Naive B cell (primary cell): ENCODE measurements at regions not wholly inside any gene's neighbourhood (a gene's known extent, or its start where the extent isn't known, plus 50 kb on each side); places are given as distances from the start of the nearest gene placed in this dataset.
"Not testable (repeated sequence)": the region's sequence is repeated elsewhere in the genome, so short reads cannot be mapped to it uniquely, and the experiment has no call there.

Experiments
- ATAC-seq, 2 donors: fragments of 150-1000 bp; cut with Tn5 transposase; 2 replicates each; pipeline ENCODE4 v1.10.0; 2021; ENCODE audit warnings: low read depth in 2 of 2, mild to moderate bottlenecking in 2 of 2, moderate library complexity in 2 of 2
- DNase-seq: peaks from one replicate; pipeline ENCODE4 v3.0.0; 2022
- H3K27ac Mint-ChIP-seq, 6 donors: one replicate each; pipeline ENCODE4 v1.8.0; 2020 to 2022; ENCODE audit warnings: mild to moderate bottlenecking in 6 of 6, mixed read lengths in 6 of 6, moderate library complexity in 5 of 6, inconsistent platforms in 2 of 6
- H3K27me3 Mint-ChIP-seq, 3 donors: one replicate each; pipeline ENCODE4 v1.8.0; 2021 to 2022; ENCODE audit warnings: mixed read lengths in 3 of 3, mild to moderate bottlenecking in 1 of 3
- H3K36me3 Mint-ChIP-seq, 2 donors: one replicate each; pipeline ENCODE4 v1.8.0; 2020 to 2022; ENCODE audit warnings: mixed read lengths in 2 of 2, inconsistent platforms in 1 of 2, mild to moderate bottlenecking in 1 of 2
- H3K4me1 Mint-ChIP-seq, 3 donors: one replicate each; pipeline ENCODE4 v1.8.0; 2020 to 2022; ENCODE audit warnings: mixed read lengths in 3 of 3, inconsistent platforms in 1 of 3, mild to moderate bottlenecking in 1 of 3, moderate library complexity in 1 of 3
- H3K4me3 Mint-ChIP-seq, 8 donors: one replicate each; pipeline ENCODE4 v1.8.0; 2020 to 2022; ENCODE audit warnings: mild to moderate bottlenecking in 8 of 8, mixed read lengths in 8 of 8, moderate library complexity in 8 of 8, inconsistent platforms in 2 of 8
- H3K9me3 Mint-ChIP-seq, 7 donors: one replicate each; pipeline ENCODE4 v1.8.0; 2020 to 2022; ENCODE audit warnings: mixed read lengths in 7 of 7, mild to moderate bottlenecking in 5 of 7, inconsistent platforms in 2 of 7, moderate library complexity in 1 of 7

DNA sequence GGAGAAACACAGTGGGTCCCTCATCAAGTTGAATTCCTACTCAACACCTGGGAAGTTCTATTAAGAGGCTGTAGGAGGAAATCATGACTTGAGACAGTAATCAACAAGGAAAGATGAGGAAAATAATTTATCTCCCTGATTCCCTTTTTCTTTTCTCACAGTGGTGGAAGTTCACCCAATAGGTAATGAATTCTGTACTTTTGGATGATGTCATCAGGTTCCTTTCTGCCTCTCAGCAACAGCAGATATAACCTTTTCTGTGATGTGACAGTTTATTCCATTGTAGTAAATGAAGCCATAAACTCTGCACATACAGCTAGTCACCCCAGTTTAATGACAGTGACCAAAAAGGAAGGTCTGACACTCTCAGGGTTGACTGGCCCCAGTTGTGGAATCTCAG, 1265.0 kb downstream of the NXPH1 start:
- no peaks in the 10 kb centered on the region for H3K4me1 Mint-ChIP-seq
- no peaks in the 10 kb centered on the region for H3K36me3 Mint-ChIP-seq
- H3K4me3 Mint-ChIP-seq: no peak overlapping the region
- no peak for DNase-seq
- H3K27ac Mint-ChIP-seq: no peak overlapping the region
- no peaks in the 10 kb centered on the region for H3K27me3 Mint-ChIP-seq
- peaks cover 4 to 25% (median 6%) of the 10 kb centered on the region in 7 donors for H3K9me3 Mint-ChIP-seq
- ATAC-seq: no peak

DNA sequence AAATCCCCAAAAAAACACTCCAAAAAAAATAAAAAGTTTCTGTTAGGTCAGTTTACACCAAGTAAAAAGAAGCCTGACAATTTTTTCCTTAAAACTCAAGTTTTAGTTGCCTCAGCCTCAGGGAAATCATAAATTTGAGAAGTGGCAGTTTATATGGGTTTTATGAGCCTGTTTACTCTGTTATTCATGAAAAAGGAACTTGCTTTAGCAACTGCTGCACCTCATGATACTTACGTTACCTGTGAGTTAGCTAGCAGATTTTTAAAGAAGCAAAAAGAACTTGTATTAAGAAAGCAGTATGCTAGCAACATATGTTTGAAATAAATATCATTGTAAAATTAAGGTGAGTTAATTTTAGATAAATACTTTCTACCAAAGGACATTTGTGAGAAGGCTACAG, 1264.5 kb upstream of the PHF14 start:
- Mint-ChIP-seq H3K27ac (no peak overlapping the region), H3K9me3 (peaks cover 0 to under 1% (median 0%) of the 10 kb centered on the region in 7 donors), H3K27me3 (no peaks in the 10 kb centered on the region), H3K4me3 (no peak overlapping the region), H3K36me3 (no peaks in the 10 kb centered on the region), H3K4me1 (no peaks in the 10 kb centered on the region)
- ATAC-seq (no peak), DNase-seq (no peak)

DNA sequence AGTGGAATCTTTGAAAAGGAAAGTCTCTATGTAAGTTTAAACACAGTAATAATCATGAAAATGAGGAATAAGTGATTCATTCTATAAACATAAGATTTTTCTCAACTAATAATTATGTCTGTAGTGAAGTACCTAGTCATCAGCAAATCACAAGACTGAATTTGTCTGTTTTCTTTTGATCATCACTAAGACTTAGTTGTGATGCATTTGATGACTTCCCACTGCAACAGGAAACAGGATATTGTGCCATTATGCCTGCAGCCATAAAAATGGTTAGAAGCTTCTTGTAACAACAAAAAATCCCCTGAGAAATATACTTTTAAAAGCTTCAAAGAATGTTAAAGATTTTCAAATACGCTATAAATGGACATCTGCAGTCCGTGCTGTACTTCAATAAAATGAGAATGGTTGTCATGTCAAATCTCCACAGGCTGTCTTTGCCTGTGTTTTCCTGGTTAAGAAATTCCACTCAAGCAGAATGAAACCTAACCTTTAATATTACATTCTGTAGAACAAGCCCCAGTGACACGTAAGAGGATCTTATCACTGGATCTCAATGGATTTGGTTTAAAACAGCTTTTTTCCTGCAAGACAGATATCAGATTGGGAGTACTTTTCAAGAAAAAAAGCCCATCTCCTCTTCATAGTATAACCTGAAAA, 1262.3 kb upstream of the PHF14 start:
- no peaks in the 10 kb centered on the region for H3K9me3 Mint-ChIP-seq
- no peak for DNase-seq
- H3K36me3 Mint-ChIP-seq: no peaks in the 10 kb centered on the region
- H3K4me1 Mint-ChIP-seq: no peaks in the 10 kb centered on the region
- no peak overlapping the region for H3K27ac Mint-ChIP-seq
- no peak for ATAC-seq
- H3K4me3 Mint-ChIP-seq: no peak overlapping the region
- no peaks in the 10 kb centered on the region for H3K27me3 Mint-ChIP-seq

DNA sequence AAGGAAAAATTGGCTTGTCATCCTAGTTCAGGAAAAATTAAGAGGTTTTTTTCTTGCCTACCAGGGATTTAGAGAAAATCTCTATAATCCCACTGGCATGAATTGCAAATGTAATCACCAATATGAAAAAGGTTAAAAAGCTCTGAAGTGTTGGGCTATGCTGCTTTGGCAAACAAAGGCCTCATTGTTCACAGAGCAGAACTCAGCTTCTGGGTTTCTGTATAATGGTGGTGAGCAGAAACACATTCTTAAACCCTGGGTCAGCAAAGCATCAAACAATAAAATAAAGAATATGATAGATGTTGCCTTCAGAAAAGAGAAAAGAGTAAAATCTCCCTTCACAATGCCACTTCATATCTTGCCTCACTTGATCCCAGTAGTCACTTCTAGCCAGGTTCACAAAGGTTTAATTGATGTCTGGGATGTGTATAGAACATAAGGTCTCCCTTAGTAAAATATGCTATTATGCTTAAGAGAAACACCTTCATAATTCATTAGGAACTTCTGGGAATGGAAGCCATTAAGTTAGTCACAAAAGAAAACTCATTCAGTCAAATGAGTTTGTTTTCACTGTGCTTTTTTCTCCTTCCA, 1255.5 kb upstream of the PHF14 start:
- H3K36me3 Mint-ChIP-seq: no peaks in the 10 kb centered on the region
- H3K27me3 Mint-ChIP-seq: no peaks in the 10 kb centered on the region
- peaks cover 0 to 11% (median 4%) of the 10 kb centered on the region in 7 donors for H3K9me3 Mint-ChIP-seq
- H3K4me3 Mint-ChIP-seq: no peak overlapping the region
- H3K27ac Mint-ChIP-seq: no peak overlapping the region
- DNase-seq (no peak), ATAC-seq (no peak)
- H3K4me1 Mint-ChIP-seq: no peaks in the 10 kb centered on the region

DNA sequence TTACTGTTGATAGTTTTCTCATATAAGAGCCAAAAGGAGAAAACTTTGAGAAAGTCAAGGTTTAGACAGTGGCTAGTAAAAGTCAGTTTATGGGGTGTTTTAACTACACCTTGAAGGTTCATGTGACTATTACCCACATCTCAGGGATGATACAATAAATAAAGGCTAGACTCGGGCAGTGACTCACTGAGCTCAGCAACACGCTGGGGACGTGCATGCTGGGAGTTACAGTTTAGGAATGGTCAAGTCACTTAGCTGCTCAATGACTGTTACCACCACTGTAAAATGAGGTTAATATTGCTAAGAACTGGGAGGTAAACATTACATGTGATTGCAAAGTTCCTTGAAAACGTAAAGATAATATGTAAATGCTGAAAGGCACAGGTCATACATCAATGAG, 1254.4 kb upstream of the PHF14 start:
- no peaks in the 10 kb centered on the region for H3K4me1 Mint-ChIP-seq
- no peaks in the 10 kb centered on the region for H3K27me3 Mint-ChIP-seq
- DNase-seq: no peak
- no peaks in the 10 kb centered on the region for H3K36me3 Mint-ChIP-seq
- H3K4me3 Mint-ChIP-seq: no peak overlapping the region
- no peak overlapping the region for H3K27ac Mint-ChIP-seq
- H3K9me3 Mint-ChIP-seq: peaks cover 0 to 11% (median 4%) of the 10 kb centered on the region in 7 donors
- no peak for ATAC-seq

DNA sequence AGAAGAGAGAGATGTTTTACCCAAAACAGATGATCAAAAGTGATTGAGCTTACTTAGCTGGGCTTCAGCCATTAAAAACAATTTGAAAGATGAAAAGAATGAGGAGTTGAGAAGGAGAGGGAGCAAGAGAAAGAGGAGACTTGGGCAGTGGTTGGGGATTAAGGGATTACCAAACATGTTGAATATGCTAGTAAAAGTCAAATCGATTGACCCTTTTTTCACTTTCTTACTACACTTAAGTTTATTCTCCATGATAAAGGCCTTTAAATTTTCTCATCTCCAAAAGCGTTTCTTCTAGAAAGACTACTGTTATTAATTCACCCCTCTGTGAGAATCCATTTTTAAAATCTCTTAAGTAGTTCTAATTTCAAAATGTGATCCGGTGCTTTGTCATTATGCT, 1254.0 kb upstream of the PHF14 start:
- ATAC-seq: no peak
- peaks cover 0 to 11% (median 4%) of the 10 kb centered on the region in 7 donors for H3K9me3 Mint-ChIP-seq
- no peak overlapping the region for H3K4me3 Mint-ChIP-seq
- no peak for DNase-seq
- H3K36me3 Mint-ChIP-seq: no peaks in the 10 kb centered on the region
- H3K4me1 Mint-ChIP-seq: no peaks in the 10 kb centered on the region
- no peaks in the 10 kb centered on the region for H3K27me3 Mint-ChIP-seq
- no peak overlapping the region for H3K27ac Mint-ChIP-seq

DNA sequence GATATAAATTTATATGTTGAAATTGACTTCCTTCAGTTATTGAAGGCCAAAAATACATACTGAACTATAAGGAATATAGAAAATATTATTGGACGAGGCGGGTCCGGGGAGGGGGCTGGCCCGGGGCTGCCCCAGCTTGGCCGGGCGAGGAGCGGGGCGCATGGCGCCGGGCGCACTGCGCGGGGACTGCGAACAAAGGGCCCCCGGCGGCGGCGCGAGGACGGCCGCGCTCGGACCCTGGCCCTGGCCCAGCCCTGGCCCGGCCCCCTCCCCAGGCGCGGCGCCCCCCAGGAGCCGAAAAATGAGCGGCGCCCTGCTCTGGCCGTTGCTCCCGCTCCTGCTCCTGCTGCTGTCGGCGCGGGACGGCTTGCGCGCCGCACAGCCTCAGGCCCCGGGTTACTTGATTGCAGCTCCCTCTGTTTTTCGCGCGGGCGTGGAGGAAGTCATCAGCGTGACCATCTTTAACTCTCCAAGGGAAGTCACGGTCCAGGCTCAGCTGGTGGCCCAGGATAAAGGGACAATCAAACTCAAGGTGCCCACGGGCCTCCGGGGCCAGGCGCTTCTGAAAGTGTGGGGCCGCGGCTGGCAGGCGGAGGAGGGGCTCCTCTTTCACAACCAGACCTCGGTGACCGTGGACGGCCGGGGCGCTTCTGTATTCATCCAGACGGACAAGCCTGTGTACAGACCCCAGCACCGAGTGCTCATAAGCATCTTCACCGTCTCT, 1247.6 kb upstream of the PHF14 start:
- not testable (repeated sequence) for H3K4me1 Mint-ChIP-seq, ATAC-seq, H3K27me3 Mint-ChIP-seq, DNase-seq, H3K27ac Mint-ChIP-seq, H3K36me3 Mint-ChIP-seq, H3K4me3 Mint-ChIP-seq
- peaks cover 0 to 12% (median 6%) of the 10 kb centered on the region in 7 donors for H3K9me3 Mint-ChIP-seq

DNA sequence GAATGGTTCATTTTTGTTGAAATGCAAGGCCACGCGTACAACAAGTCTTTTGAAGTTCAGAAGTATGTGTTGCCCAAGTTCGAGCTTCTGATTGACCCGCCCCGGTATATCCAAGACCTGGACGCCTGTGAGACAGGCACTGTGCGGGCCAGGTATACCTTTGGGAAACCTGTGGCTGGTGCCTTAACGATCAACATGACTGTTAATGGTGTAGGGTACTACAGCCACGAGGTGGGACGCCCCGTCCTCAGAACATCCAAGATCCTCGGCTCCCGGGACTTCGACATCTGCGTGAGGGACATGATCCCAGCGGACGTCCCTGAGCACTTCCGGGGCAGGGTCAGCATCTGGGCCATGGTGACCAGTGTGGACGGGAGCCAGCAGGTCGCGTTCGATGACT, 1246.9 kb upstream of the PHF14 start:
- H3K27ac Mint-ChIP-seq, H3K4me3 Mint-ChIP-seq, DNase-seq, H3K4me1 Mint-ChIP-seq, H3K27me3 Mint-ChIP-seq, H3K36me3 Mint-ChIP-seq, ATAC-seq: not testable (repeated sequence)
- H3K9me3 Mint-ChIP-seq: peaks cover 0 to 10% (median 3%) of the 10 kb centered on the region in 7 donors

DNA sequence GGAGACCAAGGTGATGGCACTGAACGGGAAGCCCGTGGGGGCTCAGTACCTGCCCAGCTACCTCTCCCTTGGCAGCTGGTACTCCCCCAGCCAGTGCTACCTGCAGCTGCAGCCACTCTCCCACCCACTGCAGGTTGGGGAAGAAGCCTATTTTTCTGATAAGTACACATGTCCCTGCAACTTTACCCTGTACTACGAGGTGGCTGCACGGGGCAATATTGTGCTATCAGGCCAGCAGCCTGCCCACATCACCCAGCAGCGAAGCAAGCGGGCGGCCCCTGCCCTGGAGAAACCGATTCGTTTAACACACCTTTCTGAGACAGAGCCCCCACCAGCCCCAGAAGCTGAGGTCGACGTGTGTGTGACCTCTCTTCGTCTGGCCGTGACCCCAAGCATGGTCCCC, 1246.2 kb upstream of the PHF14 start:
- not testable (repeated sequence) for H3K4me3 Mint-ChIP-seq, H3K36me3 Mint-ChIP-seq, H3K4me1 Mint-ChIP-seq, H3K27me3 Mint-ChIP-seq, H3K27ac Mint-ChIP-seq, DNase-seq, ATAC-seq
- peaks cover 0 to 14% (median 5%) of the 10 kb centered on the region in 7 donors for H3K9me3 Mint-ChIP-seq

DNA sequence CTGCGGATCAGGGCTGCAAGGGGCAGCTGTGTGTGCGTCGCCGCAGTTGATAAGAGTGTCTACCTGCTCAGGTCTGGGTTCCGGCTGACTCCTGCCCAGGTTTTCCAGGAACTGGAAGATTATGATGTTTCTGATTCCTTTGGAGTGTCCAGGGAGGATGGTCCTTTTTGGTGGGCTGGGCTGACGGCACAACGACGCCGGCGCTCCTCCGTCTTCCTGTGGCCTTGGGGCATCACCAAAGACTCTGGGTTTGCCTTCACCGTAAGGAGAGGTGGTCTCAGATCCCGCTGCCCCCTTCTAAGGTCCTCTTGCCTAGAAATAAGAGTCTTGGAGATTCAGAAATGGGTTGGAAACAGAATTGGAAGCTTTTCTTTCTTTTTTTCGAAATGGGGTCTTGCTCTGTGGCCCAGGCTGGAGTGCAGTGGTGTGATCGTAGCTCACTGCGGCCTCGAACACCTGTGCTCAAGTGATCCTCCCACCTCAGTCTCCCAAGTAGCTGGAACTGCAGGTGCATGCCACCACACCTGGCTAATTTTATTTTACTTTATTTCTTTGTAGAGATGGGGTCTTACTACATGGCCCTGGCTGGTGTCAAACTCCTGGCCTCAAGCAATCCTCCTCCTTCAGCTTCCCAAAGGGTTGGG, 1245.5 kb upstream of the PHF14 start:
- not testable (repeated sequence) for ATAC-seq, DNase-seq, H3K4me3 Mint-ChIP-seq, H3K27me3 Mint-ChIP-seq, H3K27ac Mint-ChIP-seq, H3K4me1 Mint-ChIP-seq, H3K36me3 Mint-ChIP-seq
- H3K9me3 Mint-ChIP-seq: peaks cover 0 to 14% (median 5%) of the 10 kb centered on the region in 7 donors

DNA sequence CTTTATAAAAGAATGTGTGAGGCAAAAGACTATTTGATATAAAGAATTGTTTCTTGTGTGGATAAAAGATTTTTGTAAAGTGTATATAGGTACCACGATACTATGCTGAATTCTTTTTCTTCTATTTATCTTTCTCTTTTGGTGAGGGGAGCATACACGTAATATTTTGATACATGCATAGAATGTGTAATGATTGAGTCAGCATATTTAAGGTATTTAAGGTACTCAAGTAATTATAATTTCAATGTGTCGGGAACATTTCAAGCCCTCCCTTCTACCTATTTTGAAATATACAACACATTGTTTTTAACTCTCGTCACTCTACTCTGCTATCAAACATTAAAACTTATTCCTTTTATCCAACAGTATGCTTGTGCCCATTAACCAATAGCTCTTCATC, 1221.6 kb upstream of the PHF14 start:
- Mint-ChIP-seq H3K9me3 (peaks cover 3 to 30% (median 15%) of the 10 kb centered on the region in 7 donors), H3K36me3 (no peaks in the 10 kb centered on the region), H3K4me1 (no peaks in the 10 kb centered on the region)

DNA sequence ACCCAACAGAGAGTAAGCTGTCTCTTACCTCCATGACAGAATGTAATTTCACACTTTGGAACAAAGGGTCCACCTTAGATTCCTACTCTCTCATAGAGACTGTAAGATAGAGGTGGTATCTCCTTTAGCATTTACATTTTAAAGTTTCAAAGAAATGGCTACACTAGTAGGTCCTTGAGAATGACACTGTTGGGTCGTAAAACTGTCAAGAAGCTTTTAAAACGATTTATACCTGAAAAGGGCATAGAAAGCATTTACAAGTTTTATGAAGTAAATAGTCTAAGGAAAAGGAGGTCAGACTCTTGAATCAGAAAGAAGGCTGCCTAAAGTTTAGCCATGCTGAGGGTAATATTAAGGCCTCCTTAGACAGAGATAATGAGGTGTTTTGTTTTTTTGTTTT, 1212.4 kb upstream of the PHF14 start:
- no peak overlapping the region for H3K27ac Mint-ChIP-seq
- no peaks in the 10 kb centered on the region for H3K27me3 Mint-ChIP-seq
- ATAC-seq (no peak), DNase-seq (no peak)
- no peaks in the 10 kb centered on the region for H3K4me1 Mint-ChIP-seq
- H3K36me3 Mint-ChIP-seq: no peaks in the 10 kb centered on the region
- H3K9me3 Mint-ChIP-seq: peaks cover 0 to 4% (median 0%) of the 10 kb centered on the region in 7 donors
- H3K4me3 Mint-ChIP-seq: no peak overlapping the region

More for the DNA sequence above, 1221.6 kb upstream of the PHF14 start:
- Mint-ChIP-seq H3K27ac (no peak overlapping the region), H3K4me3 (no peak overlapping the region), H3K27me3 (no peaks in the 10 kb centered on the region)
- no peak for ATAC-seq
- DNase-seq: no peak

DNA sequence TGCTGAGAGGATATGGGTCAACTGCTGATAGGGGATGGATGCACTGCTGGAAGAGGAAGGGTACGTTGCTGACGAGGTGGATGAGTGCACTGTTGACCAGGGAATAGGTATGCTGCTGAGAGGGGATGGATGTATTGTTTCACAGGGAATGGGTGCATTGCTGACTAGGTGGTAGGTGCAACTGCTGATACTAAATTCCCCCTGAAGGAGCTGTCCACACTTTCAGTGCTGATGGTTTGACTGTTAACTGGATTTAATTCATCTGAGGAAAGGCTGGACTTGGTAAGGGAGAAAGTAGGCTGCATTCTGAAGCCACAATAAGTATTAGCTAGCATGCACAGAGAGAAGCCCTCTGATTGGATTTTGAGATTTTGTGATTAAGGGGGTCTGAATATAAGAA, 1196.8 kb upstream of the PHF14 start:
- Mint-ChIP-seq H3K27me3 (no peaks in the 10 kb centered on the region), H3K9me3 (peaks cover 6 to 14% (median 7%) of the 10 kb centered on the region in 7 donors), H3K4me3 (no peak overlapping the region), H3K36me3 (no peaks in the 10 kb centered on the region), H3K27ac (no peak overlapping the region), H3K4me1 (no peaks in the 10 kb centered on the region)
- ATAC-seq: no peak
- DNase-seq: no peak

DNA sequence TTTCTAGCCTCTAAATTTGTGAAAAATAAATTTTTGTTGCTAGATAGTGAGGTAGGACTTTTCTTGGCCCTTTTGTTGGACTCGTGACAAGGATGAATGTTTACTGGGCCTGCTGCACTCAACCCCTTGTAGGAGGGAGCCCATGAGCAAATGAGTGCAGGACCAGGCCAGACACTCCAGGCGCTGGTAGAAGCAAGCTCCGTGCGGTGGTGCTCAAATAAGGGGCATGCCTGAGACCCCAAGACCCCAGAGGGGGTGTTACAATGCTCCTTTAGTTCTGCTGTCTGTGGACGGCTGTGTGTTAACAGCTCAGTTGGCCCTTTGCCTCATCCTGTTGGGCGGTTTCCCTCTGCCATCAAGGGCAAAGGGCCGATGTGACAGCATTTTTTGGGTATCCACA, 1195.3 kb upstream of the PHF14 start:
- ATAC-seq (no peak), DNase-seq (no peak)
- Mint-ChIP-seq H3K36me3 (no peaks in the 10 kb centered on the region), H3K9me3 (peaks cover 3 to 12% (median 10%) of the 10 kb centered on the region in 7 donors), H3K27ac (no peak overlapping the region), H3K27me3 (no peaks in the 10 kb centered on the region), H3K4me1 (no peaks in the 10 kb centered on the region), H3K4me3 (no peak overlapping the region)
